ENCODE measurements at regions not wholly inside any gene's neighbourhood (a gene's known extent, or its start where the extent isn't known, plus 50 kb on each side); places are given as distances from the start of the nearest gene placed in this dataset.

DNA sequence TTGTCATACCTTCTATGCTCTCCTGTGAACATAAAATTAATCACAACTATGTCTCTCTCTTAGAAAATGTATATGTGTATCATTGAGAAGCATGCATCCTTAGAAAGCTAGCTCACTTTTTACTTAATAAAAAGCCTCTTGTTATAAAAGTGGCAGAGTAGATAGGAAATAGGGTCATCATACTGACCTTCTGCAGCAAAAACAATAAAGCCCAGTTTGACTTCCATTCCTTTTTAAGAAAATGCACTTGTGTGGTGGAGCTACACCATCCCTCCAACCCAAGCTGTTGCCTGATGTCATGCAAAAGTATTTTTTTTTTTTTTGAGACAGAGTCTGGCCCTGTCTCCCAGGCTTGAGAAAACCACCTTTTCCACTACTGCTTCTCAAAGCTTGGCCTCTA, 393.3 kb downstream of the LIG4 start:
- H2AFZ ChIP-seq (ENCODE audit: low read length) = no peak overlapping the region
- H3K9ac ChIP-seq (ENCODE audit: low read length) = no peak overlapping the region
- no peak overlapping the region for H3K4me2 ChIP-seq (ENCODE audit: low read length)
- no peak for ATAC-seq
- no peaks in the 10 kb centered on the region for H3K36me3 ChIP-seq (ENCODE audit: low read depth, low read length)
- no TSS peak for BruUV-seq (replicated peaks)
- H4K20me1 ChIP-seq (ENCODE audit: low read length) = no peaks in the 10 kb centered on the region
- TF ChIP-seq EZH2 (IDR thresholded peaks at IDR 0.05; ENCODE audit: low read length, unreplicated experiment) (no peak), EZH2phosphoT487 (IDR thresholded peaks at IDR 0.05; ENCODE audit: borderline replicate concordance, low read length) (no peak)
- TF ChIP-seq, protein P1, sequence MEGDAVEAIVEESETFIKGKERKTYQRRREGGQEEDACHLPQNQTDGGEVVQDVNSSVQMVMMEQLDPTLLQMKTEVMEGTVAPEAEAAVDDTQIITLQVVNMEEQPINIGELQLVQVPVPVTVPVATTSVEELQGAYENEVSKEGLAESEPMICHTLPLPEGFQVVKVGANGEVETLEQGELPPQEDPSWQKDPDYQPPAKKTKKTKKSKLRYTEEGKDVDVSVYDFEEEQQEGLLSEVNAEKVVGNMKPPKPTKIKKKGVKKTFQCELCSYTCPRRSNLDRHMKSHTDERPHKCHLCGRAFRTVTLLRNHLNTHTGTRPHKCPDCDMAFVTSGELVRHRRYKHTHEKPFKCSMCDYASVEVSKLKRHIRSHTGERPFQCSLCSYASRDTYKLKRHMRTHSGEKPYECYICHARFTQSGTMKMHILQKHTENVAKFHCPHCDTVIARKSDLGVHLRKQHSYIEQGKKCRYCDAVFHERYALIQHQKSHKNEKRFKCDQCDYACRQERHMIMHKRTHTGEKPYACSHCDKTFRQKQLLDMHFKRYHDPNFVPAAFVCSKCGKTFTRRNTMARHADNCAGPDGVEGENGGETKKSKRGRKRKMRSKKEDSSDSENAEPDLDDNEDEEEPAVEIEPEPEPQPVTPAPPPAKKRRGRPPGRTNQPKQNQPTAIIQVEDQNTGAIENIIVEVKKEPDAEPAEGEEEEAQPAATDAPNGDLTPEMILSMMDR (conservative IDR thresholded peaks at IDR 0.05; ENCODE audit: low read depth, low read length) = no peak
- intact Hi-C loops (cut with micrococcal nuclease) = no loop called here
- ChIA-PET CTCF (no interaction called here), POLR2A (ENCODE audit: unreplicated experiment) (no interaction called here)
- no peak overlapping the region for H3K4me3 ChIP-seq (ENCODE audit: low read length)
- peaks cover 6% of the 10 kb centered on the region for H3F3A ChIP-seq (ENCODE audit: low read length, unreplicated experiment)
- no peaks in the 10 kb centered on the region for H3K9me2 ChIP-seq (replicated peaks; ENCODE audit: low read length)
- H3K9me3 ChIP-seq (ENCODE audit: low read length) = no peaks in the 10 kb centered on the region
- H3K4me1 ChIP-seq (ENCODE audit: insufficient read depth, low read length) = peaks cover 34% of the 10 kb centered on the region
- H3K79me2 ChIP-seq (ENCODE audit: low read length) = 0 out of 2 replicates have a peak, but pooled peaks cover 5% of the 10 kb centered on the region
- no peak for DNase-seq
- H3K27ac ChIP-seq (ENCODE audit: low read length) = no peak overlapping the region
- H3K27me3 ChIP-seq (ENCODE audit: low read length) = no peaks in the 10 kb centered on the region

- ATAC-seq (no peak), DNase-seq (no peak)
- Histone ChIP-seq H3K4me1 (ENCODE audit: insufficient read depth, low read length) (peaks cover 34% of the 10 kb centered on the region), H3K9me2 (replicated peaks; ENCODE audit: low read length) (no peaks in the 10 kb centered on the region), H2AFZ (ENCODE audit: low read length) (no peak overlapping the region), H3K27ac (ENCODE audit: low read length) (no peak overlapping the region), H3K36me3 (ENCODE audit: low read depth, low read length) (no peaks in the 10 kb centered on the region), H3K79me2 (ENCODE audit: low read length) (0 out of 2 replicates have a peak, but pooled peaks cover 5% of the 10 kb centered on the region), H3K4me2 (ENCODE audit: low read length) (no peak overlapping the region), H3K9me3 (ENCODE audit: low read length) (no peaks in the 10 kb centered on the region), H3F3A (ENCODE audit: low read length, unreplicated experiment) (peaks cover 6% of the 10 kb centered on the region), H3K27me3 (ENCODE audit: low read length) (no peaks in the 10 kb centered on the region), H3K9ac (ENCODE audit: low read length) (no peak overlapping the region), H3K4me3 (ENCODE audit: low read length) (no peak overlapping the region), H4K20me1 (ENCODE audit: low read length) (no peaks in the 10 kb centered on the region)
- intact Hi-C loops (cut with micrococcal nuclease) = no loop called here
- POLR2A ChIA-PET (ENCODE audit: unreplicated experiment) = no interaction called here
- CTCF ChIA-PET = no interaction called here
- TF ChIP-seq EZH2phosphoT487 (IDR thresholded peaks at IDR 0.05; ENCODE audit: borderline replicate concordance, low read length) (no peak), EZH2 (IDR thresholded peaks at IDR 0.05; ENCODE audit: low read length, unreplicated experiment) (no peak)
- TF ChIP-seq, protein P1 (conservative IDR thresholded peaks at IDR 0.05; ENCODE audit: low read depth, low read length) = no peak
- BruUV-seq (replicated peaks) = no TSS peak
These were observed 393.8 kb downstream of the LIG4 start for GRCh38 chr13:107821492-107821891.

DNA sequence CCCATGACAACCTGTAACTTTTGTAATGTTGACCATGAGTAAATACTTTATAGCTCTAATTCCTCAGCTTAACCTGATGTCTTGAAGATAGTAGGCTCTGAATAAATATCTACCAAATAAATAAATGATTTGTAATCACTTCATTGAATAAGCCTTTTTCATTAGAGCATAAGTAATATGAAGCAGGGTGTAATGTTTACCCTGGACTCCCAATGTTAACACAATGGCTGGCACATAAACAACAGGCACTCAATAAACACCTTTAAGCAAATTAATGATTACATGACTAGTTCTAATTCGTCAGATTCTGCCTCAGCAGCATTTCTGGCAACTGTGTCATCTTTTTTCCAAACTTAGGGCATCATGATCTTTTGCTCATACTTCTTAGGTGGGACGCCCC, 396.3 kb downstream of the LIG4 start:
- intact Hi-C loops (cut with micrococcal nuclease) = loop anchor here (1.0 to 5.0 kb wide), 2 partner anchors 47 to 77 kb away; no protein-coding TSS in a partner anchor
- Histone ChIP-seq H3K27ac (ENCODE audit: low read length) (peak overlapping the region; percentile 91), H3K9me3 (ENCODE audit: low read length) (no peaks in the 10 kb centered on the region), H3K27me3 (ENCODE audit: low read length) (no peaks in the 10 kb centered on the region), H3F3A (ENCODE audit: low read length, unreplicated experiment) (peaks cover 6% of the 10 kb centered on the region), H3K79me2 (ENCODE audit: low read length) (0 out of 2 replicates have a peak, but pooled peaks cover 5% of the 10 kb centered on the region), H4K20me1 (ENCODE audit: low read length) (no peaks in the 10 kb centered on the region), H3K4me3 (ENCODE audit: low read length) (peak overlapping the region; percentile 44; the same call in 1 of the 2 replicates), H2AFZ (ENCODE audit: low read length) (no peak overlapping the region), H3K4me1 (ENCODE audit: insufficient read depth, low read length) (peaks cover 34% of the 10 kb centered on the region), H3K9me2 (replicated peaks; ENCODE audit: low read length) (no peaks in the 10 kb centered on the region), H3K4me2 (ENCODE audit: low read length) (peak overlapping the region; percentile 76), H3K36me3 (ENCODE audit: low read depth, low read length) (no peaks in the 10 kb centered on the region), H3K9ac (ENCODE audit: low read length) (no peak overlapping the region)
- POLR2A ChIA-PET (ENCODE audit: unreplicated experiment) = interaction anchor here (0.5 to 0.8 kb wide), 8 partner anchors 46 to 1968 kb away, joined by 3 to 17 read pairs (median 4); partner anchors contain the start of gene IRS2
- ATAC-seq (peak; percentile 81), DNase-seq (peak; percentile 82)
- no TSS peak for BruUV-seq (replicated peaks)
- TF ChIP-seq, protein P1 (conservative IDR thresholded peaks at IDR 0.05; ENCODE audit: low read depth, low read length) = no peak
- TF ChIP-seq EZH2phosphoT487 (IDR thresholded peaks at IDR 0.05; ENCODE audit: borderline replicate concordance, low read length) = no peak
- no peak for TF ChIP-seq EZH2 (IDR thresholded peaks at IDR 0.05; ENCODE audit: low read length, unreplicated experiment)
- CTCF ChIA-PET = no interaction called here

Measured in PC-3 (cell line).